H1 (cell line): ENCODE measurements at regions not wholly inside any gene's neighbourhood (a gene's known extent, or its start where the extent isn't known, plus 50 kb on each side); places are given as distances from the start of the nearest gene placed in this dataset.

ENCODE experiments used
- CTCF ChIA-PET: fragments of 300-600 bp; sonication (Branson Sonifier 250); formaldehyde crosslinking; loops from one replicate; lab custom pipeline; 2021; ENCODE audit not compliant: partially characterized antibody; lab: Charles Lee
- POLR2A ChIA-PET: fragments of 300-600 bp; sonication (Branson Sonifier 250); formaldehyde crosslinking; loops from one replicate; lab custom pipeline; 2021; ENCODE audit warnings: inconsistent platforms; ENCODE audit not compliant: partially characterized antibody; lab: Charles Lee
- DNase-seq, 2 experiments: peaks; one replicate each; pipeline versions ENCODE4 v3.0.0 to v3.0.0-alpha.2; 2010 to 2022; ENCODE audit warnings: low spot score in 2 of 2, low read depth in 1 of 2, mixed read lengths in 1 of 2
- FAIRE-seq: peaks from 2 replicates; lab custom pipeline; 2011; peaks lifted over from hg19 to GRCh38; lab: Jason Lieb, UNC
- H2AFZ ChIP-seq: 2 replicates; pipeline ENCODE4 v1.8.1; 2012; ENCODE audit warnings: low read length, inconsistent platforms
- H2AK5ac ChIP-seq: 2 replicates; pipeline ENCODE4 v1.6.1; 2013; ENCODE audit warnings: low read depth, low read length
- H2BK120ac ChIP-seq: replicated peaks from 2 replicates; pipeline ENCODE3; 2013; ENCODE audit warnings: low read depth, low read length, inconsistent platforms
- H2BK12ac ChIP-seq: 2 replicates; pipeline ENCODE4 v1.6.1; 2013; ENCODE audit warnings: low read depth, low read length
- H2BK15ac ChIP-seq: 2 replicates; pipeline ENCODE4 v1.6.1; 2013; ENCODE audit warnings: low read length
- H2BK20ac ChIP-seq: 2 replicates; pipeline ENCODE4 v1.6.1; 2013; ENCODE audit warnings: low read length
- H2BK5ac ChIP-seq: 2 replicates; pipeline ENCODE4 v1.6.1; 2013; ENCODE audit warnings: low read depth, low read length
- H3K14ac ChIP-seq: 2 replicates; pipeline ENCODE4 v1.6.1; 2013; ENCODE audit warnings: inconsistent platforms; ENCODE audit not compliant: insufficient read length
- H3K18ac ChIP-seq: 2 replicates; pipeline ENCODE4 v1.6.1; 2013; ENCODE audit warnings: low read length; ENCODE audit errors: extremely low read depth
- H3K23ac ChIP-seq: 2 replicates; pipeline ENCODE4 v1.6.1; 2013; ENCODE audit warnings: inconsistent platforms; ENCODE audit not compliant: insufficient read length
- H3K23me2 ChIP-seq: 2 replicates; pipeline ENCODE4 v1.6.1; 2013; ENCODE audit warnings: low read depth, low read length
- H3K27ac ChIP-seq: 2 replicates; pipeline ENCODE4 v1.6.1; 2011; ENCODE audit warnings: low read depth, low read length, inconsistent platforms
- H3K27me3 ChIP-seq, 4 experiments: replicated peaks in 1 of 4; 1 replicate in 1 of 4; 2 replicates in 3 of 4; pipeline versions ENCODE4 v1.6.1 to v1.8.1; 2011 to 2013; ENCODE audit warnings: low read length in 3 of 4, mild to moderate bottlenecking in 3 of 4, inconsistent platforms in 2 of 4, mixed read lengths in 2 of 4, moderate library complexity in 1 of 4; ENCODE audit not compliant: control insufficient read depth in 3 of 4, insufficient read depth in 3 of 4; ENCODE audit errors: extremely low read depth in 1 of 4
- H3K36me3 ChIP-seq, 4 experiments: 2 replicates each; pipeline versions ENCODE4 v1.6.1 to v1.8.1; 2011 to 2013; ENCODE audit warnings: mild to moderate bottlenecking in 4 of 4, low read length in 3 of 4, moderate library complexity in 2 of 4, control low read depth in 1 of 4, inconsistent platforms in 1 of 4; ENCODE audit not compliant: insufficient read depth in 4 of 4, control insufficient read depth in 2 of 4
- H3K4ac ChIP-seq: replicated peaks from 2 replicates; pipeline ENCODE3; 2013; ENCODE audit warnings: low read length, low read depth, mixed read lengths, inconsistent platforms; ENCODE audit not compliant: insufficient read length
- H3K4me1 ChIP-seq, 4 experiments: replicated peaks in 1 of 4; 1 replicate in 1 of 4; 2 replicates in 3 of 4; pipeline versions ENCODE4 v1.6.1 to v1.8.1; 2011 to 2013; ENCODE audit warnings: low read length in 3 of 4, inconsistent platforms in 2 of 4, mixed read lengths in 1 of 4; ENCODE audit not compliant: insufficient read depth in 4 of 4, control insufficient read depth in 3 of 4
- H3K4me2 ChIP-seq, 2 experiments: 2 replicates each; pipeline versions ENCODE4 v1.6.1 to v1.8.1; 2011 to 2013; ENCODE audit warnings: low read depth in 2 of 2, low read length in 2 of 2, control low read depth in 1 of 2, inconsistent platforms in 1 of 2, mild to moderate bottlenecking in 1 of 2; ENCODE audit not compliant: insufficient read depth in 1 of 2
- H3K4me3 ChIP-seq, 4 experiments: fragments of 200-600, 300-600 bp in 1 of 4; sonication (generic), shearing (Covaris generic), sonication (Bioruptor Twin) in 1 of 4; 2 replicates each; pipeline versions ENCODE4 v1.5.1 to v1.8.1; 2011 to 2016; ENCODE audit warnings: low read length in 4 of 4, low read depth in 3 of 4, control low read depth in 2 of 4, inconsistent platforms in 2 of 4, mild to moderate bottlenecking in 2 of 4, mixed read lengths in 1 of 4, moderate library complexity in 1 of 4; ENCODE audit not compliant: insufficient read depth in 2 of 4; ENCODE audit errors: extremely low read depth in 1 of 4
- H3K56ac ChIP-seq: replicated peaks from 2 replicates; pipeline ENCODE3; 2013; ENCODE audit warnings: low read depth, mild to moderate bottlenecking, mixed read lengths, low read length, inconsistent platforms; ENCODE audit not compliant: insufficient read length
- H3K79me1 ChIP-seq: 2 replicates; pipeline ENCODE4 v1.6.1; 2013; ENCODE audit warnings: low read depth, low read length, control low read depth
- H3K79me2 ChIP-seq, 2 experiments: 2 replicates each; pipeline versions ENCODE4 v1.6.1 to v1.8.1; 2012 to 2013; ENCODE audit warnings: low read length in 2 of 2, mild to moderate bottlenecking in 2 of 2, inconsistent platforms in 1 of 2; ENCODE audit not compliant: insufficient read depth in 2 of 2, control insufficient read depth in 1 of 2
- H3K9ac ChIP-seq, 4 experiments: replicated peaks in 1 of 4; 1 replicate in 1 of 4; 2 replicates in 3 of 4; pipeline versions ENCODE4 v1.6.1 to v1.8.1; 2011 to 2013; ENCODE audit warnings: low read depth in 3 of 4, low read length in 3 of 4, control low read depth in 2 of 4, mild to moderate bottlenecking in 2 of 4, moderate library complexity in 2 of 4, inconsistent platforms in 1 of 4; ENCODE audit errors: extremely low read depth in 1 of 4
- H3K9me3 ChIP-seq, 2 experiments: 2 replicates each; pipeline versions ENCODE4 v1.6.1 to v1.8.1; 2012 to 2013; ENCODE audit warnings: mild to moderate bottlenecking in 2 of 2, moderate library complexity in 2 of 2, control low read depth in 1 of 2, inconsistent platforms in 1 of 2, low read depth in 1 of 2, low read length in 1 of 2, mixed read lengths in 1 of 2; ENCODE audit not compliant: insufficient read depth in 2 of 2
- H4K20me1 ChIP-seq, 2 experiments: replicated peaks in 1 of 2; 2 replicates each; pipeline versions ENCODE3 to v1.8.1; 2011 to 2013; ENCODE audit warnings: inconsistent platforms in 2 of 2, low read length in 2 of 2, mild to moderate bottlenecking in 1 of 2; ENCODE audit not compliant: insufficient read depth in 2 of 2, control insufficient read depth in 1 of 2
- H4K5ac ChIP-seq: 2 replicates; pipeline ENCODE4 v1.6.1; 2013; ENCODE audit warnings: low read length, low read depth, mixed read lengths, inconsistent platforms; ENCODE audit not compliant: insufficient read length
- H4K8ac ChIP-seq: 2 replicates; pipeline ENCODE4 v1.8.0; 2013; ENCODE audit warnings: mild to moderate bottlenecking, moderate library complexity, low read length, inconsistent platforms; ENCODE audit not compliant: insufficient read depth; ENCODE audit errors: extremely low read depth
- H4K91ac ChIP-seq: replicated peaks from 2 replicates; pipeline ENCODE3; 2013; ENCODE audit warnings: low read length, mixed read lengths, inconsistent platforms; ENCODE audit not compliant: insufficient read length
- BACH1 ChIP-seq: IDR thresholded peaks from 2 replicates; pipeline ENCODE4 v1.6.1; 2012; ENCODE audit warnings: low read length, improper control_type of control experiment
- HDAC2 ChIP-seq, 2 experiments: fragments of 300-600 bp in 1 of 2; sonication (generic) in 1 of 2; IDR thresholded peaks; 2 replicates each; pipeline ENCODE4 v1.6.1; 2011 to 2012; ENCODE audit warnings: low read depth in 2 of 2, low read length in 2 of 2, mild to moderate bottlenecking in 2 of 2, moderate library complexity in 2 of 2, borderline replicate concordance in 1 of 2, inconsistent platforms in 1 of 2
- KDM5A ChIP-seq: fragments of 200-600 bp; IDR thresholded peaks from 2 replicates; pipeline ENCODE4 v1.7.1; 2012; ENCODE audit warnings: mild to moderate bottlenecking, low read length, inconsistent platforms, mixed read lengths
- MAFK ChIP-seq: IDR thresholded peaks from 2 replicates; pipeline ENCODE4 v1.6.1; 2012; ENCODE audit warnings: low read depth, mild to moderate bottlenecking, improper control_type of control experiment, low read length
- PHF8 ChIP-seq: fragments of 200-600 bp; sonication (generic); conservative IDR thresholded peaks from 2 replicates; pipeline ENCODE4 v1.7.1; 2012; ENCODE audit warnings: low read depth, mild to moderate bottlenecking, inconsistent platforms, low read length, moderate library complexity
- POLR2AphosphoS5 ChIP-seq: IDR thresholded peaks from 2 replicates; pipeline ENCODE4 v1.6.1; 2011; ENCODE audit warnings: low read depth, low read length
- RFX5 ChIP-seq: IDR thresholded peaks from 2 replicates; pipeline ENCODE4 v1.6.1; 2011; ENCODE audit warnings: low read depth, low read length, improper control_type of control experiment, borderline replicate concordance
- SIX5 ChIP-seq: IDR thresholded peaks from 2 replicates; pipeline ENCODE4 v1.6.1; 2011; ENCODE audit warnings: mild to moderate bottlenecking, low read depth, low read length
- SP1 ChIP-seq: IDR thresholded peaks from 2 replicates; pipeline ENCODE4 v1.6.1; 2011; ENCODE audit warnings: low read depth, low read length
- SRF ChIP-seq: IDR thresholded peaks from 2 replicates; pipeline ENCODE4 v1.6.1; 2011; ENCODE audit warnings: mild to moderate bottlenecking, low read depth, low read length, moderate library complexity
- ZNF274 ChIP-seq: IDR thresholded peaks from 2 replicates; pipeline ENCODE4 v1.7.0; 2012; ENCODE audit warnings: low read length, borderline replicate concordance; ENCODE audit errors: extremely low read depth
- WGBS, 2 experiments: shearing (Covaris generic) in 1 of 2; methylation state at CpG; one replicate each; pipeline versions ENCODE4 v1.1.6 to v1.1.7; 2013 to 2015; ENCODE audit warnings: low lambda C conversion rate in 2 of 2, mixed read lengths in 2 of 2, inconsistent platforms in 1 of 2, low coverage in 1 of 2, missing lambda C conversion rate in 1 of 2; ENCODE audit not compliant: insufficient replicate concordance in 2 of 2, insufficient coverage in 1 of 2, insufficient read length in 1 of 2; ENCODE audit errors: extremely low coverage in 1 of 2, missing lambda C conversion rate in 1 of 2; 5-methylcytosine and 5-hydroxymethylcytosine counted together
- TF ChIP-seq, protein P1 (sequence below), 3 experiments: IDR thresholded peaks; 1 replicate in 2 of 3; 2 replicates in 1 of 3; pipeline versions ENCODE4 v1.5.1 to v1.6.1; 2011; ENCODE audit warnings: low read length in 3 of 3, mild to moderate bottlenecking in 3 of 3, inconsistent platforms in 2 of 3, low read depth in 1 of 3, moderate library complexity in 1 of 3; ENCODE audit not compliant: insufficient read depth in 1 of 3; ENCODE audit errors: control extremely low read depth in 1 of 3

DNA sequence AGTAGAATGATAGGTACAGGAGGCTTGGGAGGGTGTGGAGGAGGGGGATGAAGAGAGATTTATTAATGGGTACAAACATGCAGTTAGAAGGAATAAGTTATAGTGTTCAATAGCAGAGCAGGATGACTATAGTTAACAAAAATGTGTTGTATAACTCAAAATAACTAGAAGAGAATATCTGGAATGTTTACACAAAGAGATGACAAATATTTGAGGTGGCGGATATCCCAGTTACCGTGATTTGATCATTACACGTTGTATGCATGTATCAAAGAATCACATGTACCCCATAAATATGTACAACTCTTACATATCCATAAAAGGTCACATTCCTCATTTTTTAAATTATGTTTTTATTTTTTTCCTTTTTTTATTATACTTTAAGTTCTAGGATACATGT, 456.6 kb downstream of the MAGEB5 start:
- no peak overlapping the region for H3K9ac ChIP-seq
- FAIRE-seq (no peak), DNase-seq (no peak)
- H4K5ac ChIP-seq, result no peak overlapping the region
- H4K20me1 ChIP-seq, result no peaks in the 10 kb centered on the region
- H2AFZ ChIP-seq, result no peak overlapping the region
- no peaks in the 10 kb centered on the region for H3K79me2 ChIP-seq
- no peak overlapping the region for H4K8ac ChIP-seq
- no peak overlapping the region for H3K4me2 ChIP-seq
- no peak overlapping the region for H2AK5ac ChIP-seq
- H3K27me3 ChIP-seq, result no peaks in the 10 kb centered on the region
- H3K18ac ChIP-seq, result no peak overlapping the region
- no peaks in the 10 kb centered on the region for H3K4me1 ChIP-seq
- H2BK5ac ChIP-seq, result no peak overlapping the region
- POLR2A ChIA-PET, result no interaction called here
- no peak overlapping the region for H3K56ac ChIP-seq
- no peaks in the 10 kb centered on the region for H3K36me3 ChIP-seq
- H3K4ac ChIP-seq, result no peak overlapping the region
- H2BK15ac ChIP-seq, result no peak overlapping the region
- no peak overlapping the region for H4K91ac ChIP-seq
- WGBS, 2 experiments, result 100% methylated on average over 3 of the region's 3 CpGs; no CpG with 5 or more reads in 1 of the 2 experiments
- no peak overlapping the region for H3K4me3 ChIP-seq
- H3K79me1 ChIP-seq, result no peaks in the 10 kb centered on the region
- H2BK120ac ChIP-seq, result no peak overlapping the region
- CTCF ChIA-PET, result interaction anchor here (0.6 kb wide), 1 partner anchor 35 kb away, joined by 3 read pairs; no protein-coding TSS in a partner anchor
- H3K23me2 ChIP-seq, result no peaks in the 10 kb centered on the region
- H3K27ac ChIP-seq, result no peak overlapping the region
- H3K14ac ChIP-seq, result no peak overlapping the region
- H2BK12ac ChIP-seq, result no peak overlapping the region
- H3K9me3 ChIP-seq, result no peaks in the 10 kb centered on the region
- H2BK20ac ChIP-seq, result no peak overlapping the region
- no peak overlapping the region for H3K23ac ChIP-seq
- TF ChIP-seq BACH1, result no peak
- TF ChIP-seq, protein P1, sequence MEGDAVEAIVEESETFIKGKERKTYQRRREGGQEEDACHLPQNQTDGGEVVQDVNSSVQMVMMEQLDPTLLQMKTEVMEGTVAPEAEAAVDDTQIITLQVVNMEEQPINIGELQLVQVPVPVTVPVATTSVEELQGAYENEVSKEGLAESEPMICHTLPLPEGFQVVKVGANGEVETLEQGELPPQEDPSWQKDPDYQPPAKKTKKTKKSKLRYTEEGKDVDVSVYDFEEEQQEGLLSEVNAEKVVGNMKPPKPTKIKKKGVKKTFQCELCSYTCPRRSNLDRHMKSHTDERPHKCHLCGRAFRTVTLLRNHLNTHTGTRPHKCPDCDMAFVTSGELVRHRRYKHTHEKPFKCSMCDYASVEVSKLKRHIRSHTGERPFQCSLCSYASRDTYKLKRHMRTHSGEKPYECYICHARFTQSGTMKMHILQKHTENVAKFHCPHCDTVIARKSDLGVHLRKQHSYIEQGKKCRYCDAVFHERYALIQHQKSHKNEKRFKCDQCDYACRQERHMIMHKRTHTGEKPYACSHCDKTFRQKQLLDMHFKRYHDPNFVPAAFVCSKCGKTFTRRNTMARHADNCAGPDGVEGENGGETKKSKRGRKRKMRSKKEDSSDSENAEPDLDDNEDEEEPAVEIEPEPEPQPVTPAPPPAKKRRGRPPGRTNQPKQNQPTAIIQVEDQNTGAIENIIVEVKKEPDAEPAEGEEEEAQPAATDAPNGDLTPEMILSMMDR (IDR thresholded peaks at IDR 0.05; ENCODE audit: control extremely low read depth in 1 of 3, insufficient read depth in 1 of 3, low read depth in 1 of 3, low read length in 3 of 3), result no peak
- no peak for TF ChIP-seq HDAC2 (IDR thresholded peaks at IDR 0.05; ENCODE audit: borderline replicate concordance in 1 of 2, low read depth in 2 of 2, low read length in 2 of 2)
- no peak for TF ChIP-seq KDM5A
- TF ChIP-seq PHF8, result no peak
- no peak for TF ChIP-seq SIX5
- TF ChIP-seq SP1, result no peak
- TF ChIP-seq RFX5, result no peak
- TF ChIP-seq ZNF274, result no peak
- no peak for TF ChIP-seq POLR2AphosphoS5
- no peak for TF ChIP-seq MAFK
- no peak for TF ChIP-seq SRF
